HG03025 (cell line): ENCODE measurements at regions not wholly inside any gene's neighbourhood (a gene's known extent, or its start where the extent isn't known, plus 50 kb on each side); places are given as distances from the start of the nearest gene placed in this dataset.

Source experiments
- ATAC-seq: cut with Tn5 transposase; IDR thresholded peaks from one replicate; pipeline ENCODE4 v1.9.1; 2021; ENCODE audit warnings: mild to moderate bottlenecking, moderate library complexity; ENCODE audit not compliant: unreplicated experiment, low FRiP score

- ATAC-seq: no peak
Observed at GRCh38 chr2:51595836-51596235, 563.9 kb upstream of the NRXN1 start.

- ATAC-seq: no peak
Observed at GRCh38 chr2:51581636-51582267, 549.8 kb upstream of the NRXN1 start.

- no peak for ATAC-seq
Observed at GRCh38 chr2:51579412-51579811, 547.5 kb upstream of the NRXN1 start.

- ATAC-seq: no peak
Observed at GRCh38 chr2:51575181-51575580, 543.2 kb upstream of the NRXN1 start.

- ATAC-seq: no peak
Observed at GRCh38 chr2:51559026-51559425, 527.1 kb upstream of the NRXN1 start.

- no peak for ATAC-seq
Observed at GRCh38 chr2:51553476-51553875, 521.5 kb upstream of the NRXN1 start.

GRCh38 chr2:51535763-51536162 lies 503.8 kb upstream of the NRXN1 start:
- no peak for ATAC-seq

- no peak for ATAC-seq
Observed at GRCh38 chr2:51534166-51534565, 502.2 kb upstream of the NRXN1 start.

GRCh38 chr2:51528156-51528555 lies 496.2 kb upstream of the NRXN1 start:
- ATAC-seq: no peak

- no peak for ATAC-seq
Observed at GRCh38 chr2:51526766-51527165, 494.8 kb upstream of the NRXN1 start.

- no peak for ATAC-seq
Observed at GRCh38 chr2:51516667-51517066, 484.7 kb upstream of the NRXN1 start.

- ATAC-seq: peak; percentile 59
Observed at GRCh38 chr2:51511002-51511401, 479.1 kb upstream of the NRXN1 start.

GRCh38 chr2:51510303-51510702 lies 478.4 kb upstream of the NRXN1 start:
- no peak for ATAC-seq

- no peak for ATAC-seq
Observed at GRCh38 chr2:51505533-51505932, 473.6 kb upstream of the NRXN1 start.

- ATAC-seq: no peak
Observed at GRCh38 chr2:51490576-51491234, 458.8 kb upstream of the NRXN1 start.

GRCh38 chr2:51484605-51485004 lies 452.7 kb upstream of the NRXN1 start:
- no peak for ATAC-seq

- ATAC-seq: no peak
Observed at GRCh38 chr2:51483720-51484119, 451.8 kb upstream of the NRXN1 start.

- ATAC-seq: no peak
Observed at GRCh38 chr2:51472783-51473182, 440.9 kb upstream of the NRXN1 start.

GRCh38 chr2:51472300-51472699 lies 440.4 kb upstream of the NRXN1 start:
- ATAC-seq: no peak

GRCh38 chr2:51469102-51469501 lies 437.2 kb upstream of the NRXN1 start:
- no peak for ATAC-seq

GRCh38 chr2:51465326-51465725 lies 433.4 kb upstream of the NRXN1 start:
- no peak for ATAC-seq

- no peak for ATAC-seq
Observed at GRCh38 chr2:51454177-51454576, 422.2 kb upstream of the NRXN1 start.
